Inflammatory macrophage treated with lipopolysaccharide for 4 hours (primary cell): ENCODE measurements at regions not wholly inside any gene's neighbourhood (a gene's known extent, or its start where the extent isn't known, plus 50 kb on each side); places are given as distances from the start of the nearest gene placed in this dataset.
"Not testable (repeated sequence)": the region's sequence is repeated elsewhere in the genome, so short reads cannot be mapped to it uniquely, and the experiment has no call there.

Experiments
- DNase-seq: peaks from one replicate; pipeline ENCODE4 v3.0.0-alpha.2; 2020

- peak; percentile 40 for DNase-seq
Measured at GRCh38 chr6:27163834-27164233, 83.7 kb upstream of the PRSS16 start.

GRCh38 chr6:27168108-27168507 is 79.4 kb upstream of the PRSS16 start:
- DNase-seq: no peak

- no peak for DNase-seq
Measured at GRCh38 chr6:27168586-27169443, 78.7 kb upstream of the PRSS16 start.

GRCh38 chr6:27172524-27173231 is 74.8 kb upstream of the PRSS16 start:
- DNase-seq: not testable (repeated sequence)

- not testable (repeated sequence) for DNase-seq
Measured at GRCh38 chr6:27173232-27173601, 74.3 kb upstream of the PRSS16 start.

GRCh38 chr6:27174958-27175357 is 72.5 kb upstream of the PRSS16 start:
- no peak for DNase-seq

- no peak for DNase-seq
Measured at GRCh38 chr6:27176096-27176495, 71.4 kb upstream of the PRSS16 start.

GRCh38 chr6:27176523-27177484 is 70.7 kb upstream of the PRSS16 start:
- peak; percentile 57 for DNase-seq

GRCh38 chr6:27177485-27178406 is 69.8 kb upstream of the PRSS16 start:
- DNase-seq: peak; percentile 87

- DNase-seq: no peak
Measured at GRCh38 chr6:27178407-27178730, 69.1 kb upstream of the PRSS16 start.

GRCh38 chr6:27178860-27179259 is 68.6 kb upstream of the PRSS16 start:
- DNase-seq: no peak

- no peak for DNase-seq
Measured at GRCh38 chr6:27183060-27183832, 64.3 kb upstream of the PRSS16 start.

GRCh38 chr6:27187231-27188060 is 60.1 kb upstream of the PRSS16 start:
- no peak for DNase-seq

- DNase-seq: peak; percentile 68
Measured at GRCh38 chr6:27188061-27188884, 59.2 kb upstream of the PRSS16 start.

- peak; percentile 78 for DNase-seq
Measured at GRCh38 chr6:27188885-27189418, 58.5 kb upstream of the PRSS16 start.

GRCh38 chr6:27190126-27190525 is 57.4 kb upstream of the PRSS16 start:
- DNase-seq: no peak

GRCh38 chr6:27194453-27194852 is 53.0 kb upstream of the PRSS16 start:
- DNase-seq: not testable (repeated sequence)

GRCh38 chr6:27195547-27195946 is 52.0 kb upstream of the PRSS16 start:
- DNase-seq: not testable (repeated sequence)
